Karpas-422 (cell line): ENCODE measurements at regions not wholly inside any gene's neighbourhood (a gene's known extent, or its start where the extent isn't known, plus 50 kb on each side); places are given as distances from the start of the nearest gene placed in this dataset.

Experiments
- DNase-seq: peaks from one replicate; pipeline ENCODE4 v3.0.0-alpha.2; 2015
- H2AFZ ChIP-seq: fragments of 200-600 bp; sonication (generic); 2 replicates; pipeline ENCODE4 v1.6.1; 2014; ENCODE audit warnings: antibody characterized with exemption, low read length, mixed read lengths
- H3K27ac ChIP-seq: fragments of 200-600 bp; sonication (generic); 2 replicates; pipeline ENCODE4 v1.5.1; 2014; ENCODE audit warnings: mild to moderate bottlenecking, low read length, moderate library complexity
- H3K27me3 ChIP-seq: fragments of 200-600 bp; sonication (generic); 2 replicates; pipeline ENCODE4 v1.6.1; 2014; ENCODE audit warnings: low read length, mixed read lengths
- H3K36me3 ChIP-seq: fragments of 200-600 bp; sonication (generic); 2 replicates; pipeline ENCODE4 v1.6.1; 2014; ENCODE audit warnings: low read length, mixed read lengths; ENCODE audit not compliant: insufficient read depth
- H3K4me1 ChIP-seq: fragments of 200-600 bp; sonication (generic); 2 replicates; pipeline ENCODE4 v1.6.1; 2014; ENCODE audit warnings: mild to moderate bottlenecking, low read length, mixed read lengths
- H3K4me2 ChIP-seq: fragments of 200-600 bp; sonication (generic); 2 replicates; pipeline ENCODE4 v1.6.1; 2014; ENCODE audit warnings: low read length, low read depth, mild to moderate bottlenecking; ENCODE audit not compliant: poor library complexity, severe bottlenecking
- H3K4me3 ChIP-seq: fragments of 200-600 bp; sonication (generic); 2 replicates; pipeline ENCODE4 v1.5.1; 2014; ENCODE audit warnings: mild to moderate bottlenecking, antibody characterized with exemption, low read length, mixed read lengths
- H3K79me2 ChIP-seq: fragments of 200-600 bp; sonication (generic); 2 replicates; pipeline ENCODE4 v1.6.1; 2014; ENCODE audit warnings: mild to moderate bottlenecking, low read length, mixed read lengths
- H3K9ac ChIP-seq: fragments of 200-600 bp; sonication (generic); 2 replicates; pipeline ENCODE4 v1.6.0; 2014; ENCODE audit warnings: low read length
- H3K9me2 ChIP-seq: fragments of 200-600 bp; sonication (generic), shearing (Covaris generic); replicated peaks from 2 replicates; pipeline ENCODE4 v1.6.0; 2014; ENCODE audit warnings: mild to moderate bottlenecking, low read length, moderate library complexity; ENCODE audit not compliant: insufficient read depth
- H3K9me3 ChIP-seq: fragments of 300-700, 200-600 bp; sonication (generic); 2 replicates; pipeline ENCODE4 v1.6.1; 2014; ENCODE audit warnings: low read length, mixed read lengths
- H4K20me1 ChIP-seq: fragments of 200-600 bp; sonication (generic); 2 replicates; pipeline ENCODE4 v1.6.1; 2014; ENCODE audit warnings: mild to moderate bottlenecking, antibody characterized with exemption, low read length, low read depth; ENCODE audit not compliant: insufficient read depth

- H3K9me3 ChIP-seq, result peaks cover 22% of the 10 kb centered on the region
- no peak for DNase-seq
- H3K9ac ChIP-seq, result no peak overlapping the region
- no peak overlapping the region for H3K4me2 ChIP-seq
- H3K4me1 ChIP-seq, result no peaks in the 10 kb centered on the region
- H2AFZ ChIP-seq, result no peak overlapping the region
- H3K27me3 ChIP-seq, result no peaks in the 10 kb centered on the region
- H3K79me2 ChIP-seq, result no peaks in the 10 kb centered on the region
- no peaks in the 10 kb centered on the region for H3K9me2 ChIP-seq
- H4K20me1 ChIP-seq, result no peaks in the 10 kb centered on the region
- H3K27ac ChIP-seq, result no peak overlapping the region
- no peak overlapping the region for H3K4me3 ChIP-seq
- no peaks in the 10 kb centered on the region for H3K36me3 ChIP-seq
These were observed 160.1 kb upstream of the KIF2B start for GRCh38 chr17:53662608-53663007.

- no peak overlapping the region for H3K4me3 ChIP-seq
- DNase-seq, result no peak
- H4K20me1 ChIP-seq, result no peaks in the 10 kb centered on the region
- no peak overlapping the region for H3K9ac ChIP-seq
- H3K36me3 ChIP-seq, result no peaks in the 10 kb centered on the region
- no peaks in the 10 kb centered on the region for H3K4me1 ChIP-seq
- H3K27me3 ChIP-seq, result no peaks in the 10 kb centered on the region
- H3K27ac ChIP-seq, result no peak overlapping the region
- H3K4me2 ChIP-seq, result no peak overlapping the region
- peaks cover 22% of the 10 kb centered on the region for H3K9me3 ChIP-seq
- H2AFZ ChIP-seq, result no peak overlapping the region
- H3K9me2 ChIP-seq, result no peaks in the 10 kb centered on the region; the same call in 1 of the 2 replicates
- no peaks in the 10 kb centered on the region for H3K79me2 ChIP-seq
These were observed 163.5 kb upstream of the KIF2B start for GRCh38 chr17:53659181-53659580.

- no peaks in the 10 kb centered on the region for H3K27me3 ChIP-seq
- no peaks in the 10 kb centered on the region; the same call in 1 of the 2 replicates for H3K9me2 ChIP-seq
- no peak for DNase-seq
- H3K9me3 ChIP-seq, result peaks cover 21% of the 10 kb centered on the region
- no peak overlapping the region for H3K4me3 ChIP-seq
- H3K36me3 ChIP-seq, result no peaks in the 10 kb centered on the region
- H2AFZ ChIP-seq, result no peak overlapping the region
- H3K4me1 ChIP-seq, result no peaks in the 10 kb centered on the region
- H3K27ac ChIP-seq, result no peak overlapping the region
- H3K4me2 ChIP-seq, result no peak overlapping the region
- H3K79me2 ChIP-seq, result no peaks in the 10 kb centered on the region
- no peaks in the 10 kb centered on the region for H4K20me1 ChIP-seq
- H3K9ac ChIP-seq, result no peak overlapping the region
These were observed 167.1 kb upstream of the KIF2B start for GRCh38 chr17:53655591-53655990.

- H3K27me3 ChIP-seq, result no peaks in the 10 kb centered on the region
- H3K9ac ChIP-seq, result no peak overlapping the region
- H3K36me3 ChIP-seq, result no peaks in the 10 kb centered on the region
- peaks cover 45% of the 10 kb centered on the region for H3K9me3 ChIP-seq
- H3K79me2 ChIP-seq, result no peaks in the 10 kb centered on the region
- no peaks in the 10 kb centered on the region for H3K9me2 ChIP-seq
- H3K27ac ChIP-seq, result no peak overlapping the region
- no peak overlapping the region for H3K4me2 ChIP-seq
- H3K4me1 ChIP-seq, result no peaks in the 10 kb centered on the region
- H4K20me1 ChIP-seq, result no peaks in the 10 kb centered on the region
- H2AFZ ChIP-seq, result no peak overlapping the region
- no peak overlapping the region for H3K4me3 ChIP-seq
- DNase-seq, result no peak
These were observed 173.5 kb upstream of the KIF2B start for GRCh38 chr17:53649201-53649600.

- Histone ChIP-seq H3K9ac (no peak overlapping the region), H3K4me1 (no peaks in the 10 kb centered on the region), H3K9me2 (no peaks in the 10 kb centered on the region; the same call in 1 of the 2 replicates), H3K27ac (no peak overlapping the region), H3K4me2 (no peak overlapping the region), H3K9me3 (peaks cover 47% of the 10 kb centered on the region), H2AFZ (no peak overlapping the region), H4K20me1 (no peaks in the 10 kb centered on the region), H3K27me3 (no peaks in the 10 kb centered on the region), H3K36me3 (no peaks in the 10 kb centered on the region), H3K4me3 (no peak overlapping the region), H3K79me2 (no peaks in the 10 kb centered on the region)
- DNase-seq, result no peak
These were observed 175.9 kb upstream of the KIF2B start for GRCh38 chr17:53646835-53647234.

- H4K20me1 ChIP-seq, result no peaks in the 10 kb centered on the region
- peaks cover 18% of the 10 kb centered on the region for H3K9me3 ChIP-seq
- no peak overlapping the region for H3K27ac ChIP-seq
- no peaks in the 10 kb centered on the region for H3K27me3 ChIP-seq
- no peaks in the 10 kb centered on the region for H3K79me2 ChIP-seq
- H3K4me3 ChIP-seq, result no peak overlapping the region
- H3K4me2 ChIP-seq, result no peak overlapping the region
- DNase-seq, result no peak
- no peaks in the 10 kb centered on the region; the same call in 1 of the 2 replicates for H3K9me2 ChIP-seq
- H2AFZ ChIP-seq, result no peak overlapping the region
- H3K4me1 ChIP-seq, result no peaks in the 10 kb centered on the region
- H3K36me3 ChIP-seq, result no peaks in the 10 kb centered on the region
- no peak overlapping the region for H3K9ac ChIP-seq
These were observed 181.9 kb upstream of the KIF2B start for GRCh38 chr17:53640808-53641207.

- Histone ChIP-seq H2AFZ (no peak overlapping the region), H3K4me3 (no peak overlapping the region), H4K20me1 (no peaks in the 10 kb centered on the region), H3K4me2 (no peak overlapping the region), H3K79me2 (no peaks in the 10 kb centered on the region), H3K4me1 (no peaks in the 10 kb centered on the region), H3K9me2 (no peaks in the 10 kb centered on the region), H3K9ac (no peak overlapping the region), H3K9me3 (peaks cover 13% of the 10 kb centered on the region), H3K27ac (no peak overlapping the region), H3K27me3 (no peaks in the 10 kb centered on the region), H3K36me3 (no peaks in the 10 kb centered on the region)
- DNase-seq, result no peak
These were observed 187.3 kb upstream of the KIF2B start for GRCh38 chr17:53635444-53635843.

GRCh38 chr17:53633856-53634255 is 188.9 kb upstream of the KIF2B start:
- Histone ChIP-seq H3K4me2 (no peak overlapping the region), H3K9ac (no peak overlapping the region), H3K4me1 (no peaks in the 10 kb centered on the region), H3K4me3 (no peak overlapping the region), H3K27me3 (no peaks in the 10 kb centered on the region), H3K36me3 (no peaks in the 10 kb centered on the region), H3K79me2 (no peaks in the 10 kb centered on the region), H2AFZ (no peak overlapping the region), H4K20me1 (no peaks in the 10 kb centered on the region), H3K9me2 (no peaks in the 10 kb centered on the region; the same call in 1 of the 2 replicates), H3K27ac (no peak overlapping the region), H3K9me3 (peaks cover 9% of the 10 kb centered on the region)
- DNase-seq, result no peak

GRCh38 chr17:53631486-53631885 is 191.2 kb upstream of the KIF2B start:
- no peaks in the 10 kb centered on the region for H3K4me1 ChIP-seq
- H3K27me3 ChIP-seq, result no peaks in the 10 kb centered on the region

More at GRCh38 chr17:53631486-53631885, 191.2 kb upstream of the KIF2B start:
- H4K20me1 ChIP-seq, result no peaks in the 10 kb centered on the region
- H3K27ac ChIP-seq, result no peak overlapping the region
- H3K9me3 ChIP-seq, result peaks cover 20% of the 10 kb centered on the region
- no peaks in the 10 kb centered on the region for H3K36me3 ChIP-seq
- no peak for DNase-seq
- no peaks in the 10 kb centered on the region; the same call in 1 of the 2 replicates for H3K9me2 ChIP-seq
- no peak overlapping the region for H3K9ac ChIP-seq
- no peak overlapping the region for H2AFZ ChIP-seq
- H3K4me2 ChIP-seq, result no peak overlapping the region
- no peak overlapping the region for H3K4me3 ChIP-seq
- no peaks in the 10 kb centered on the region for H3K79me2 ChIP-seq
